GM12864 (cell line): ENCODE measurements at regions not wholly inside any gene's neighbourhood (a gene's known extent, or its start where the extent isn't known, plus 50 kb on each side); places are given as distances from the start of the nearest gene placed in this dataset.

Experiments
- DNase-seq: peaks from one replicate; pipeline ENCODE4 v3.0.0-alpha.2; 2011; ENCODE audit warnings: low read depth
- H3K4me3 ChIP-seq: 2 replicates; pipeline ENCODE4 v1.5.1; 2011; ENCODE audit warnings: mild to moderate bottlenecking, low read depth, low read length, control low read depth
- TF ChIP-seq, protein P1 (sequence below): IDR thresholded peaks from 2 replicates; pipeline ENCODE4 v1.5.1; 2011; ENCODE audit warnings: low read depth, mild to moderate bottlenecking, moderate library complexity, low read length, control low read depth, inconsistent platforms; ENCODE audit errors: missing control alignments

DNA sequence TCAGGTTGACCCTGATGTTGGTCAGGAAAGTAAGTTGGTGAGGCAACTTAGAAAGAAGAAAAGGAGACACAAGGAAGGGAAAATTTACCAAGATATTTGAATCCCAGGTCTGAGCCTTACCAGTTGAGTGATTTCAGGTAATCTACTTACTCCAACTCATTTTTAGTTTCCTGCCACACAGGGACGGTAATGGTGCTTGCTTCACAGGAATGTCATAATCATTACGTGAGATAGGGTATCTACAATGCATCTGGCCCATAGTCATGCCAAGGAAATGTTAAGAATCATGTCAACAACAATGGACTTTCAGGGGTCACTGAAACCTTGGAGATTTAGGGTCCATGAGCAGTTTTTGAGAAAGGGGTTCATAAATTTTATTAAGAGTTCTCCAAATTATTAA lies 195.4 kb upstream of the HHIP start:
- TF ChIP-seq, protein P1, sequence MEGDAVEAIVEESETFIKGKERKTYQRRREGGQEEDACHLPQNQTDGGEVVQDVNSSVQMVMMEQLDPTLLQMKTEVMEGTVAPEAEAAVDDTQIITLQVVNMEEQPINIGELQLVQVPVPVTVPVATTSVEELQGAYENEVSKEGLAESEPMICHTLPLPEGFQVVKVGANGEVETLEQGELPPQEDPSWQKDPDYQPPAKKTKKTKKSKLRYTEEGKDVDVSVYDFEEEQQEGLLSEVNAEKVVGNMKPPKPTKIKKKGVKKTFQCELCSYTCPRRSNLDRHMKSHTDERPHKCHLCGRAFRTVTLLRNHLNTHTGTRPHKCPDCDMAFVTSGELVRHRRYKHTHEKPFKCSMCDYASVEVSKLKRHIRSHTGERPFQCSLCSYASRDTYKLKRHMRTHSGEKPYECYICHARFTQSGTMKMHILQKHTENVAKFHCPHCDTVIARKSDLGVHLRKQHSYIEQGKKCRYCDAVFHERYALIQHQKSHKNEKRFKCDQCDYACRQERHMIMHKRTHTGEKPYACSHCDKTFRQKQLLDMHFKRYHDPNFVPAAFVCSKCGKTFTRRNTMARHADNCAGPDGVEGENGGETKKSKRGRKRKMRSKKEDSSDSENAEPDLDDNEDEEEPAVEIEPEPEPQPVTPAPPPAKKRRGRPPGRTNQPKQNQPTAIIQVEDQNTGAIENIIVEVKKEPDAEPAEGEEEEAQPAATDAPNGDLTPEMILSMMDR: no peak
- DNase-seq: no peak

DNA sequence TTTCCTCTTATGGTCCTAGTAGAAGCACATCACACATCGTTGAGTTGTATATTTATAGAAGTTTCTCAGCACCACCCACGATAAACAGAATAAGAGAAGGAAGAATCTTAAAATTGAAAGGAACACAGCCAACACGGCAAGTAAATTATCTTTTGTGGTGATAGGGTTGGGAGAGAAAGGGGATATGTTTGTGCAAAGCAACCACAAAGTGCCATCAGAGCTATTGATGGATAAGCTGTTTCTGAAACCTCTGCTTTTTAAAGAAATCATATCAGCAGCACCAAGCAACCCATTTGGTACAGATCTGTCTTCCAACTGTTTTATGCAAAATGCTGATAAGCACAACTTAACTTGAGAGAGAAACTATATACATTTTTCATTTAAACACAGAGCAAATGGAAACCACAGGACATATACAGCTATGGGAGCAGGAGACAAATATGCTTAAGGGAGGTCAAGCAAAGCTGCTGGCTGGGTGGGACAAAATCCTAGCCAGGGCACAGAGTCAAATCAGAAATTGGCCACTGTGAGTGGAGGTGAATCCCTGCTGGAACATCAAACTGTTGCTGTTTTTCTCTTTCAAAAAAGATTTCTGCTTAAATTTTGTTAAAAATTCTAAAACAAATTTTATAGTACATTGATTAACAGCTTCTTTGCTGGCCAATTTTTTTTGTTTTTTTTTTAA lies 194.0 kb upstream of the HHIP start:
- TF ChIP-seq, protein P1: no peak
- DNase-seq: no peak
- H3K4me3 ChIP-seq: no peak overlapping the region

More for the DNA sequence above, 195.4 kb upstream of the HHIP start:
- H3K4me3 ChIP-seq: no peak overlapping the region

- no peak overlapping the region for H3K4me3 ChIP-seq
- TF ChIP-seq, protein P1: no peak
- DNase-seq: no peak
Observed at GRCh38 chr4:144456196-144456595, 189.8 kb upstream of the HHIP start.

- no peak overlapping the region for H3K4me3 ChIP-seq
- DNase-seq: no peak
- TF ChIP-seq, protein P1: no peak
Observed at GRCh38 chr4:144461906-144462305, 184.1 kb upstream of the HHIP start.

- TF ChIP-seq, protein P1: no peak
- H3K4me3 ChIP-seq: no peak overlapping the region
- DNase-seq: no peak
Observed at GRCh38 chr4:144463236-144463635, 182.7 kb upstream of the HHIP start.

DNA sequence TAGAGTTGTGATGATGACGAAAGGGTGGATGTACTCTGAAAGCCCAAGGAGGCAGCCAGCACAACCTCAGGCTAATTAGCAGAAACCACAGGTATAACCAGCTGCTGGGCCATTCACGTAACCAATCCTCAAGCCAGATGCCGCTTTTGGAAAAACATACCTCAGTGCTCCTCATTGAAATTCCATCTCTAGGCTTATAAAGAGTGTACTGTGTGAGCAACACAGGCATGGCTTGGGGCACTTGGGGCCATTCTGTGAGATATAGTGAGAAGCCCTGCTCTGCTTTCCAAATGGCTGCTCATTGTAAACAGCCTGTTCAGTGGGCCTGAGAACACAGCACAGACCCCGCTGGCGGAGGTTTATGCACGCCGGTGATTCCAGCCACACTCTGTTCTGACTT lies 182.1 kb upstream of the HHIP start:
- H3K4me3 ChIP-seq: no peak overlapping the region
- TF ChIP-seq, protein P1: no peak
- DNase-seq: no peak

DNA sequence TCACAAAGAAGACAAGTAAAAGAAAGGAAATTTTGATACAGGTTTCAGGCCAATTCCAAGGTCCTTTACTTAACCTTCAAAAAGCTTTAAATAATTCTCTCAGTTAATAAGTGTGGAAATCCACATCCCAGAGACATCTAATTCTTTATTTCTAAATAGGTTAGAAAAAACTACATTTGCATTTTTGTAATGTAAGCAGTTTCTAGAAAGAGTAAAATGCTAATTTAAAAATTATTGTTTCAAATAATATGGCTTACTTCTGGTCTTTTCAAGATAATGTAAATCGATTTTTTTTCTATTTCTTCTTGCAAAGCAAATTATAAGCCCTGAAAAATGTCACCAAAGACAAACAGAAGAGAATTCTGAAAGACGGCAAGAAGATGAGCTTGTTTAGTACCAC lies 180.4 kb upstream of the HHIP start:
- H3K4me3 ChIP-seq: no peak overlapping the region
- TF ChIP-seq, protein P1: no peak
- DNase-seq: no peak
